ENCODE measurements at regions not wholly inside any gene's neighbourhood (a gene's known extent, or its start where the extent isn't known, plus 50 kb on each side); places are given as distances from the start of the nearest gene placed in this dataset.

GRCh38 chr20:57066126-57066900, 200.1 kb downstream of the BMP7 start:
- DNase-seq: no peak

GRCh38 chr20:57069442-57069841, 197.0 kb downstream of the BMP7 start:
- no peak for DNase-seq

- no peak for DNase-seq
Observed at GRCh38 chr20:57070296-57070695, 196.1 kb downstream of the BMP7 start.

- DNase-seq: peak; percentile 4
Observed at GRCh38 chr20:57071283-57071731, 195.1 kb downstream of the BMP7 start.

- DNase-seq: no peak
Observed at GRCh38 chr20:57071954-57072583, 194.4 kb downstream of the BMP7 start.

GRCh38 chr20:57073402-57073801, 193.0 kb downstream of the BMP7 start:
- DNase-seq: no peak

- no peak for DNase-seq
Observed at GRCh38 chr20:57074386-57074785, 192.1 kb downstream of the BMP7 start.

- DNase-seq: no peak
Observed at GRCh38 chr20:57075181-57075580, 191.3 kb downstream of the BMP7 start.

- DNase-seq: no peak
Observed at GRCh38 chr20:57075603-57076002, 190.8 kb downstream of the BMP7 start.

GRCh38 chr20:57076152-57076652, 190.2 kb downstream of the BMP7 start:
- DNase-seq: peak; percentile 3

- DNase-seq: no peak
Observed at GRCh38 chr20:57076951-57077350, 189.5 kb downstream of the BMP7 start.

GRCh38 chr20:57078116-57078515, 188.3 kb downstream of the BMP7 start:
- no peak for DNase-seq

GRCh38 chr20:57079031-57080005, 187.1 kb downstream of the BMP7 start:
- DNase-seq: no peak

GRCh38 chr20:57080796-57081195, 185.6 kb downstream of the BMP7 start:
- no peak for DNase-seq

GRCh38 chr20:57082357-57082945, 184.0 kb downstream of the BMP7 start:
- DNase-seq: no peak

- DNase-seq: no peak
Observed at GRCh38 chr20:57083072-57083471, 183.4 kb downstream of the BMP7 start.

- no peak for DNase-seq
Observed at GRCh38 chr20:57086066-57086465, 180.4 kb downstream of the BMP7 start.

- DNase-seq: no peak
Observed at GRCh38 chr20:57087102-57087501, 179.3 kb downstream of the BMP7 start.

- no peak for DNase-seq
Observed at GRCh38 chr20:57087705-57088104, 178.7 kb downstream of the BMP7 start.

GRCh38 chr20:57088436-57088835, 178.0 kb downstream of the BMP7 start:
- DNase-seq: no peak

- DNase-seq: peak; percentile 74
Observed at GRCh38 chr20:57089699-57090144, 176.7 kb downstream of the BMP7 start.

Data from hematopoietic multipotent progenitor cell treated with erythropoietin and hydrocortisone succinate and interleukin-3 and kit ligand, for 4 days (in vitro differentiated cells).